HepG2 (cell line): ENCODE measurements at regions not wholly inside any gene's neighbourhood (a gene's known extent, or its start where the extent isn't known, plus 50 kb on each side); places are given as distances from the start of the nearest gene placed in this dataset.

Experiments
- ATAC-seq: fragments of 200-7000 bp; cut with Tn5 transposase; 3 replicates; pipeline ENCODE4 v1.9.1; 2020; ENCODE audit warnings: mild to moderate bottlenecking, moderate library complexity
- BruUV-seq: library from RNA; stranded (reverse); fragments of 400-500 nt; replicated peaks from 2 replicates; lab custom pipeline; 2021; lab: Mats Ljungman, UMichigan
- CTCF ChIA-PET: fragments of 300-600 bp; formaldehyde crosslinking; extraction: SDS; loops from one replicate; lab custom pipeline; 2021; ENCODE audit warnings: low total read pairs, inconsistent platforms, low intra/inter-chr PET ratio; lab: Yijun Ruan, JAX
- POLR2A ChIA-PET: fragments of 350-600 bp; sonication (Branson Sonifier 250); formaldehyde crosslinking; loops from one replicate; lab custom pipeline; 2020; ENCODE audit warnings: antibody characterized with exemption, inconsistent platforms; lab: Yijun Ruan, JAX
- DNase-seq: peaks from one replicate; pipeline ENCODE4 v3.0.0-alpha.2; 2015; ENCODE audit warnings: low spot score
- FAIRE-seq: peaks from 3 replicates; lab custom pipeline; 2011; peaks lifted over from hg19 to GRCh38; lab: Jason Lieb, UNC
- H2AFZ ChIP-seq: one replicate; pipeline ENCODE4 v1.6.1; 2011; ENCODE audit warnings: low read length, inconsistent platforms
- H3K27ac ChIP-seq: fragments of 300-600 bp; 3 replicates; pipeline ENCODE4 v1.8.0; 2011; ENCODE audit warnings: mixed run types, mild to moderate bottlenecking, mixed read lengths, low read length, inconsistent platforms; ENCODE audit not compliant: insufficient read depth; ENCODE audit errors: extremely low read length
- H3K27me3 ChIP-seq, 2 experiments: fragments of 200-600 bp in 1 of 2; 2 replicates in 1 of 2; 3 replicates in 1 of 2; pipeline versions ENCODE4 v1.6.0 to v1.8.0; 2011; ENCODE audit warnings: low read length in 2 of 2, mild to moderate bottlenecking in 2 of 2, moderate library complexity in 2 of 2, inconsistent platforms in 1 of 2; ENCODE audit not compliant: insufficient read depth in 2 of 2, control insufficient read depth in 1 of 2
- H3K36me3 ChIP-seq, 2 experiments: fragments of 200-600 bp in 1 of 2; replicated peaks in 1 of 2; 2 replicates in 1 of 2; 3 replicates in 1 of 2; pipeline versions ENCODE4 v1.5.1 to v1.8.0; 2011; ENCODE audit warnings: low read length in 2 of 2, inconsistent platforms in 1 of 2; ENCODE audit not compliant: insufficient read depth in 2 of 2, control insufficient read depth in 1 of 2
- H3K4me1 ChIP-seq: 2 replicates; pipeline ENCODE4 v1.5.1; 2012; ENCODE audit warnings: low read length, inconsistent platforms; ENCODE audit not compliant: insufficient read depth
- H3K4me2 ChIP-seq: 2 replicates; pipeline ENCODE4 v1.6.0; 2011; ENCODE audit warnings: low read depth, low read length, inconsistent platforms
- H3K4me3 ChIP-seq, 3 experiments: fragments of 200-600 bp in 1 of 3; sonication (generic), shearing (Covaris generic) in 1 of 3; replicated peaks in 1 of 3; 2 replicates each; pipeline ENCODE4 v1.5.1; 2011 to 2016; ENCODE audit warnings: low read length in 3 of 3, inconsistent platforms in 2 of 3, low read depth in 2 of 3, mild to moderate bottlenecking in 2 of 3, control low read depth in 1 of 3, mixed read lengths in 1 of 3; ENCODE audit not compliant: insufficient read depth in 1 of 3
- H3K79me2 ChIP-seq: one replicate; pipeline ENCODE4 v1.6.1; 2011; ENCODE audit warnings: low read length, inconsistent platforms; ENCODE audit not compliant: insufficient read depth
- H3K9ac ChIP-seq: 2 replicates; pipeline ENCODE4 v1.6.0; 2011; ENCODE audit warnings: mild to moderate bottlenecking, low read depth, low read length, inconsistent platforms; ENCODE audit not compliant: insufficient read depth
- H3K9me3 ChIP-seq: 2 replicates; pipeline ENCODE4 v1.5.1; 2012; ENCODE audit warnings: mild to moderate bottlenecking, low read length
- H4K20me1 ChIP-seq: 2 replicates; pipeline ENCODE4 v1.6.0; 2011; ENCODE audit warnings: inconsistent platforms, mild to moderate bottlenecking, low read length, moderate library complexity; ENCODE audit not compliant: insufficient read depth
- CEBPB ChIP-seq: IDR thresholded peaks from 2 replicates; pipeline ENCODE4 v1.6.1; 2011; ENCODE audit warnings: low read depth, low read length, improper control_type of control experiment, borderline replicate concordance
- PCBP1 ChIP-seq: fragments of 200-400 bp; formaldehyde crosslinking; IDR thresholded peaks from 2 replicates; pipeline ENCODE4 v1.6.1; 2017; ENCODE audit warnings: mild to moderate bottlenecking, low read depth, low read length, borderline replicate concordance
- PHF5A ChIP-seq: IDR thresholded peaks from one replicate; pipeline ENCODE4 v1.6.1; 2018; ENCODE audit warnings: low read depth, missing genetic modification reagents; ENCODE audit not compliant: unreplicated experiment
- RFX5 ChIP-seq: IDR thresholded peaks from 2 replicates; pipeline ENCODE4 v1.6.1; 2011; ENCODE audit warnings: low read depth, low read length, improper control_type of control experiment
- WGBS: methylation state at CpG from one replicate; pipeline ENCODE4 v1.1.6; 2017; ENCODE audit warnings: low lambda C conversion rate; 5-methylcytosine and 5-hydroxymethylcytosine counted together
- in situ Hi-C: cut with HindIII; loops from 2 replicates; pipeline ENCODE4 v1.10.0; 2017; ENCODE audit warnings: low pct_unique_long_range_greater_than_20kb; ENCODE audit not compliant: extremely low pct_ligation_motif_present
- intact Hi-C: fragments of 100-400 bp; cut with micrococcal nuclease; formaldehyde crosslinking; loops from one replicate; pipeline ENCODE4 v1.10.0; 2022; ENCODE audit not compliant: unreplicated experiment

DNA sequence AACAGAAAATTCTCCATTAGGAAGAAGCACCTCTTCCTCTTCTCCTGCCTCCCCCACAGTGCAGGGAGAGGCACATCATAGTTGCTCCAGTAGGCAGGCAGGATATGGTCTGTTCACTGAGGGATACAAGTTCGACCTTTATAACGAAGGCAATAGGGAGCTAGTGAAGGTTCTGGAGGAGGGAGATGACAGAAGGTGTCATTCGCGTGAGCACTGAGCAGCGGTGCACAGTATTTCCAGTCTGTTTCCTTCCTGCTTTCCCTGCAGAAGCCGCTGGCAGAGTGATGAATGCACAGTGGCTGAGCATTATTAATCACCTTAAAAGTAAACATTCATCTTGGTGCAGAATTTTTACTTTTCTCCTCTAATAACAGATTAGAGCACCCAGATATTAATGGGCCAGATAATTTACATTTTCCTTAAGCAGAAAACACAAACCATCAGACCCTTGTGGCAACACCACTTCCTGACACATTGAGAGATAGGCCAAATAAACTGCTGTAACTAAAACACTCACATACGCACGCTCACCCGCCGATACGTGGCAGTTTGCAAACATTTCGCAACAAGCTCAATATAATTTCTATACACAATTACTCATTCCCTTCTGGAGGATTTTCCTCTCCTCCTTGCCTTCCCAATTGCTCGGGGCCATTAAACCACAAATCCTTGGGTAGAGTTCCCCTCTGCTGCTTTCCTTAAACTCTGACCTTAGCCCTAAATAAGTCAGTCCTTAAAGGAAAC lies 69.5 kb downstream of the AIPL1 start:
- ATAC-seq, result no peak
- 12% methylated on average over 13 of the region's 13 CpGs for WGBS

DNA sequence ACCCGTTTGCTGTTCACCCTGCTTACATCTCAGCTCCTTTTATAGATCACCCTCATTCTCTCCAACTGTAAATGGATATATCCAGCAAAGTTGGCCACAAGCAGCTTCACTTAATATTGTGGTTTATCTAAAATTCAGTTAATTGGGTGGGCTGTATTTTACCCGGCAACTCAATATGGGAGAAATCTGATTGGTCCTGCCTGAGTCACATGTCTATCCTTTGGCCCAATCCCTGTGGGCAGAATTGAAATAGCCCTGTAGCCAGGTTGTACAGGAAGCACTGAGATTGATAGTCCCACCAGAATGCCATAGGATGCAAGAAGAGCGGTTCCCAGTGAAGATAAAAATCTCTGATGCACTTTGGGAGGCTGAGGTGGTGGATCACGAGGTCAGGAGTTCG lies 73.2 kb downstream of the AIPL1 start:
- Histone ChIP-seq H3K9ac (no peak overlapping the region), H2AFZ (no peak overlapping the region), H3K27me3 (peaks cover 0 to 9% of the 10 kb centered on the region in 2 experiments; a peak in 2 of 5 replicates), H3K79me2 (no peaks in the 10 kb centered on the region), H3K4me2 (no peak overlapping the region), H3K4me3 (no peak overlapping the region), H3K27ac (no peak overlapping the region), H3K4me1 (no peaks in the 10 kb centered on the region), H3K9me3 (no peaks in the 10 kb centered on the region), H4K20me1 (no peaks in the 10 kb centered on the region), H3K36me3 (no peaks in the 10 kb centered on the region)
- DNase-seq (no peak), ATAC-seq (no peak), FAIRE-seq (no peak)
- in situ Hi-C loops (no loop called here), intact Hi-C loops (no loop called here)
- TF ChIP-seq PHF5A (CRISPR knock-in tag), result no peak
- TF ChIP-seq RFX5, result peak; percentile 83
- BruUV-seq, result no TSS peak
- WGBS, result 5% methylated on average over 5 of the region's 5 CpGs
- ChIA-PET CTCF (no interaction called here), POLR2A (no interaction called here)

More for the DNA sequence above, 69.5 kb downstream of the AIPL1 start:
- ChIA-PET CTCF (no interaction called here), POLR2A (no interaction called here)
- in situ Hi-C loops (no loop called here), intact Hi-C loops (no loop called here)
- no TSS peak for BruUV-seq
- Histone ChIP-seq H3K27me3 (peaks cover 0 to 9% of the 10 kb centered on the region in 2 experiments; a peak in 2 of 5 replicates), H3K79me2 (no peaks in the 10 kb centered on the region), H3K27ac (no peak overlapping the region), H3K4me3 (no peak overlapping the region), H4K20me1 (no peaks in the 10 kb centered on the region), H3K9ac (no peak overlapping the region), H3K9me3 (no peaks in the 10 kb centered on the region), H3K4me1 (no peaks in the 10 kb centered on the region), H3K36me3 (no peaks in the 10 kb centered on the region), H3K4me2 (no peak overlapping the region), H2AFZ (no peak overlapping the region)
- FAIRE-seq (no peak), DNase-seq (no peak)
- peak; percentile 65; the same call in 1 of the 2 replicates for TF ChIP-seq CEBPB
- no peak for TF ChIP-seq PCBP1
